HG03108 (cell line): ENCODE measurements at regions not wholly inside any gene's neighbourhood (a gene's known extent, or its start where the extent isn't known, plus 50 kb on each side); places are given as distances from the start of the nearest gene placed in this dataset.
"Not testable (repeated sequence)": the region's sequence is repeated elsewhere in the genome, so short reads cannot be mapped to it uniquely, and the experiment has no call there.

Experiments
- ATAC-seq: cut with Tn5 transposase; IDR thresholded peaks from one replicate; pipeline ENCODE4 v1.9.1; 2021; ENCODE audit warnings: moderate library complexity; ENCODE audit not compliant: unreplicated experiment

DNA sequence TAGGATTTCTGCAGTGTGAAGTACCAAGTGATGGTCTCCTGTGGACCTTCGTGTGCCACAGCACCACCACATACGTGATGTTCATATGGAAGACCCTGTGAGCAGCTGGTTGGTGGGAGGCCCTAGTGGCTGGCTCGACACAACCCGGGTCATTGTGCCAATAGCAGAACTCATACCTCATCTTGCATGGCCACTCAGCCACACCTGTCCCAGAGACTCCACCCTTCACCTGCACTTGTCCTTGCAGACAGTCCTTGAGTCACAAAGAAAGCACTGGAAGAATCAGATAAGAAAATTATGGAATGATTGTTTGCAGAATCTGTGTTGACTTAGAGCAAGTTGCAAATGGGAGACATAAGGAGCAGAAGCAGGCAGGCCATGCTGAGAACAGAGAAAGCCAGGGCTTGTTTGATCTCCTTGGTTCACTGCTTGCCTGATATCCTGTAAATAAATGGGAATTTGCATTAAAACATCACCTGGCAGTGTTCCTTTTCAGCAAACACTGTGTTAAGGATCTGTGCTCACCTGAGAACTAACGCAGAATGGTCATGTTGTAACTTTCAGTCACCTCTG is 307.7 kb downstream of the SIPA1L2 start:
- ATAC-seq: no peak

DNA sequence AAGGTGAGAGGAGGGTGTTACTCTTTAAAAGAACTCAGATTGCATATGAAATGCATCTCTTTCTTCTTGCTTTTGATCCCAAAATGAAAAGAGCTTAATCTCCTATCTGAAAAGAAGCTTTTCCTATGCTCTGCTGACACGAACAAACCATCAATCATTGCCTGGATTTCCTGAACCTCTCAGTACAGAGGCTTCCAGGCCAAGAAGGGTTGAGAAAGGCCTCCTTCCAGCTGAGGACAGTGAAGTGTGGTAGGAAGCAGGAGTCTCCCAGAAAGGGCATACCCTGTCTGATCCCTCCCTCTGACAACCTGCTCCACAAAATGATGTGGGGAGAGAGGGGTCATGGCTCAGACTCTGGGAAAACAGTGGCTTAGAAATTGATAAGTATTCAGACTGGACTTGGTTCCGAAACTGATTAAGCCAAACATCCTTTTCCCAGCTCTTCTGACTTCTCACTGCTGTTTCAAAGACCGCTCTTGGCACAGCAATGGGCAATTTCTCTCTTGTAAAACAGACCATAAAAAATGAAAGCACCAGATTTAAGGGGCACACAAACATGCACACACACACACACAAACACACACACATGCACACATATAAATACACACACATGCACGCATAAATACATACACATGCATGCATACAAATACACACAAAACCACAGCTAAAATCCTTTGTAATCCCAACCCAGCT is 310.3 kb downstream of the SIPA1L2 start:
- no peak for ATAC-seq

DNA sequence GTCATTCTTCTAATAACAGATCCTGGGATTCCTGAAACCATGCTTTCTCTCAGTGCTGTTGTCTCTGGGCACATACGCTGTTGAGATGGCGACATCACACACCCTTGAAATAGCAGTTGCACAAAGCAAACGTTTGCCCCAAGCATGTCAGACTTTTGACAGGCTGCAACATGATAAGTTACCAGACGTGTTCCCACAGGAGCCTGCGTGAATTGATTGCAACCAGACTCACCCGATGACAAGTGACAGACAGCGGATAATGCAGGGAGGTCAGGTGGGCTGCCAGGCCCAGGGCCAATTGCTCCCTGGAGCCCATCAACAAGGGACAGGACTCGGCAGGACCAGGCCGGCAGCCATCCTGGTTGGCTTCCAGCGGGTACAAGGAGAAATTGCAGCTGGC is 310.9 kb downstream of the SIPA1L2 start:
- no peak for ATAC-seq

DNA sequence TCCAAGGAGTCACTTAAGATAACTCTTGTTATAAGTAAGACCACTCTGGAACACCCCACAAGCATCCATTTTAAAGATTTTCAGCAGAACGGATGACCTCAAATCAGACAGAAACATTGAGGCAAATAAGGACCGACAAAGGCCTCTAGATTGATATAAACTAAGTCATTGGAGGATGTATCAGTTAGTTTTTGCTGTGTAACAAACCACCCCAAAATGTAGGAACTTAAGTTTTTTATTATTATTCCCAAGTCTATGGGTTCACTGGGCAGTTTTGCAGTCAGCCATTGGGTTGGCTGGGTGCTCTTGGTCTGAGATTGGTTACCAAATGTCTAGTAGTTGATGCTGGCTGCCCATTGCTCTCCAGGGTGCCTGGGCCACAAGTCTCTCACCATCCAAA is 311.8 kb downstream of the SIPA1L2 start:
- no peak for ATAC-seq

DNA sequence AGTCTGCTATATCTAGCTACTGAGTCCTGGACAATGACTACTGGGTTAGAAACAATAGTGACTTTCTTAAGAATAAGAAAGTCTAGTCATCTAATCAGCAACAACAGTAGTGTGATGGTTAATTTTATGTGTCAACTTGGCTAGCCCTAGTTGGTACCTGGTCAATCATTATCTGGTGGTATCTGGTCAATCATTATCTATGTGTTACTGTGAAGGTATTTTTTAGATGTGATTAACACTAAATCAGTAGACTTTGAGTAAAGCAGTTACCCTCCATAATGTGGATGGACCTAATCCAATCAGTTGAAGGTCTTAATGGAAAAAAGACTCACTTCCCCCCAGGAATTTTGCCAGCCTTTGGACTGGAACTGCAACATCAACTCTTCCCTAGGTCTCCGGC is 312.6 kb downstream of the SIPA1L2 start:
- ATAC-seq: no peak

DNA sequence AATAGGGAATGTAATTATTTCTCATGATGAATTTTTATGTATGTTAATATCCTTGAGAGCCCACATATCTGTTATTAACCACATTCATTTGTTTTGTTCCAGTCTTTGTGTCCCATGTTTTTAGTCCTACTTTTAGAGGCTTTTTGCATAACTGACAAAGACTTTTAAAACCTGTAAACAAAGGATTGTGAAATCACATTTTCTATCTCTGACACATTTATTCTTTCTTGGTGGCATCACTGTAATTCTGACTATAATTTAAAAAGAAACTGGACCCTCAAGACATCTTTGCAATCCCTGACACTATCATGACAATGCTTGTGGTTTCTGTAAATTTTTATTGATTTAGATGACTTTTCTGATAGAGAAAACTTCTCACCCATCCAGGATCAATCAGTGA is 313.1 kb downstream of the SIPA1L2 start:
- no peak for ATAC-seq

DNA sequence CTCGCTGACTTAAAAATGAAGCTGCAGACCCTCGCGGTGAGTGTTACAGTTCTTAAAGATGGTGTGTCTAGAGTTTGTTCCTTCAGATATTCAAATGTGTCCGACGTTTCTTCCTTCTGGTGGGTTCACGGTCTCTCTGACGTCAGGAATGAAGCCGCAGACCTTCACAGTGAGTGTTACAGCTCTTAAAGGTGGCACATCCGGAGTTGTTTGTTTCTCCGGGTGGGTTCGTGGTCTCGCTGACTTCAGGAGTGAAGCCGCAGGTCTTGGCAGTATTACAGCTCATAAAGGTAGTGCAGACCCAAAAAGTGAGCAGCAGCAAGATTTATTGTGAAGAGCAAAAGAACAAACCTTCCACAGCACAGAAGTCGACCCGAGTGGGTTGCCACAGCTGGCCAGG is 316.1 kb downstream of the SIPA1L2 start:
- not testable (repeated sequence) for ATAC-seq

DNA sequence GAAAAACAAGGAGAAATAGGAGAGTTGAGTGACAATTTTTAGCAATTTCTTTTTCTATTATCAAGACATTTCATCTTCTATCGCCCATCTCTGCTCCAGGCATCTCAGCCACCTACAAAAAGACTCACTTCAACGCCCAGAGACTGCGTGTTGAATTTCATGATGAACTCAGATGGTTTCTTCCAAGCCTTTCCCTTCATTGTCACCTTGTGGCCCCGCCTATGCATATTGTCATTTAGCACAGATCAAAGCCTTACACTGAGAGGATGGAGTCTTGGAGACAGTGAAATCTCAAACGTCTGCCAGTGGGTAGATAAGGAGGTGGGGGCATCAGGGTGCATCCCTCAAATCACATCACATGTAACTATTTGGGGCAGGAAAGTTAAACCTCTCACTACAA is 319.4 kb downstream of the SIPA1L2 start:
- ATAC-seq: no peak

DNA sequence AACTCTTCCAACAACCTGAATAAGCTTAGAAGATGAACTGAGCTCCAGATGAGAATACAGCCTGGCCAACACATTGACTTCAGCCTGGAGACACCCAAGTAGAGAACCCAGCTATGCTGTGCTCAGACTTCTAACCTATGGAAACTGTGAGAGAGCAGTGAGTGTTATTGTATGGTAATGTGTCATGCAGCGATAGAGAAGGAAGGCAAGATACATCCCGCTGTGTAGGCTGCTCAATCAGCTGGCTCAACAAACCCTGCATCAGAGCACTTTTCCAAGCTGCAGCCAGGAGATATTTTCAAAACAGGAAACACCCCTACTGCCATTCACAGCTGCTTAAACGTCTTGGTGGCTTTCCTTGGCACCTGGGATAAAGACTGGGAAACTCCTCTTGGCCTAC is 321.3 kb downstream of the SIPA1L2 start:
- no peak for ATAC-seq

DNA sequence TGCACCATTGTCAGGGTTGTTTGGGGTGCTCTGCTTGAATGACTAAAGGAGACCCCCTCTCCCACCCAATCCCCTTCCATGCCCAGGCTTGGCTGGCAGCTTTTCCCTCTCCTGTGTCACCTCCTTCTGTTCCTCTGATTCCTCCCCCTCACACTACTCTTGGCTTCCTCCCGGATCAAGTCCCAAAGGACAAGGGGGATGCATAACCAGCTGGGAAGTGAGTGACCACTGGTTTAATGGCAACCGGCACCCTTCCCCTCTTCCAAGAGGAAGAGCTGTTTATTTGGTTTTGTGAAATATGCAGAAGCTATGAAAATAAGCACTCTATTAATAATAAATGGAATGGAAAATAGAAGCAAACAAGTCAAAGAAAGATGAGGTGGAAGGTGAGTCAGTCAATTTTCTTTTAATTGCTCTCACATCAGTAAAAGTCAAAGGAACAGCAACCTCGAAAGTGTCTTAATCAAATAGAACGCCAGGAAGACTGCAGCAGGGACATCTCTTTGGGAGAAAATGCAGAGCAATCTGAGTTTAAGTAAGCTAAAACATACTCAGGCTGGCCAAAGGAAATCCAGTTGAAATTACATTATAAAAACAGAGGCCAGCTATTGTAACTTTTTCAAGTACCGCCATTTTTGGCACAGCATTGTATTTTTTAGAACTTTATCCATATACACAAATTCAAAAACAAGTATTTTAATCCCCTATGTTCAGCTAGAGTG is 322.5 kb downstream of the SIPA1L2 start:
- no peak for ATAC-seq

DNA sequence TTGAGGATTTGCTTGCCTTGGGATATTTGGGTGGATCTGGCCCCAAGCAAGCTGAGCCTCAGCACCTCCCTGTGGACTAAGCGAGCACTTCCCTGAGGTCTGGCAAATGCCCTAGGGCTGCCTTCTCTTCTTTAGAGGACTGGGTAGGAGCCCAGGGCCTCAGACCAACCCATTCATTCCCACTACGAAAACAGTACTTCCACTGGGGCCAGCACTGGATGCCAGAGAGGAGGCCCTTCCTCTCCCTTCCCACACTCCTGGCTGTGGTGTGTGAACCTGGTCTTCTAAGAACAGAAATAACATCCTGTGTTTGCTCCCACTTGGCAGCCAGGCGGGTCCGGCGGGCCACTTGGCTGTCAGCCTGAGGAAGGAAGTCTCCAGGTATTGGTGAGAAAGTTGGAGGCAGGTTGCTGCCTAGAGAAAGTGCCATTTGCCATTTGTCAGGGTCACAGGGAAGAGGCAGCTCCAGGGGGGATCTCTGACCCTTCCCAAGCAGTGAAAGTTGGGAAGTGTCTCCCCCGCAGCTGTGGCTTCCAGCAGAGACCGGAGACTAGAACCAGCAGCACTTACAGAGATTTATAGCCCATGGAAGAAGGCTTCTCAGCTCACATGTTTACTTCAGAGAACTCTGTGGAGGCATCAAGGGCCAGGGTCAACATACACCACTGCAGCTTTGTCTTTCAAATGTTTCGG is 323.5 kb downstream of the SIPA1L2 start:
- no peak for ATAC-seq

DNA sequence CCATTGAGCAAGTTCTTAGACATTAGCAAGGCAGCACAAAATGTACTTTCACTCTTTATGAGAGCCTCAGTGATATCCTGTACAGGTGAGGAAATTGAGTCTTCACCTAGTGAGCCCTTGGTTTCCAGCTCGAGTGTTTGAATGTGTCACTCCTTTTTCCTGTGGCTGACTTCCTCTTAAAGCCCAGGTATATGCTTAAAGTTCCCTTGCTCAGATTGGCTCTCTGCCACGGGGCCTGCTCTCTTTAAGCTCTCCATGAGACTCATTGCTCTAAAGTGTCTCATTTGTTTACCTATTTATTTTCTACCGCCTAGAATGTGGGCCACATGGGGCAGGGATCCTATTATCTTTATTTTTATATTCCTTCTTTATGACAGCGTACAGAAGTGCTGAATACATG is 324.9 kb downstream of the SIPA1L2 start:
- ATAC-seq: no peak

DNA sequence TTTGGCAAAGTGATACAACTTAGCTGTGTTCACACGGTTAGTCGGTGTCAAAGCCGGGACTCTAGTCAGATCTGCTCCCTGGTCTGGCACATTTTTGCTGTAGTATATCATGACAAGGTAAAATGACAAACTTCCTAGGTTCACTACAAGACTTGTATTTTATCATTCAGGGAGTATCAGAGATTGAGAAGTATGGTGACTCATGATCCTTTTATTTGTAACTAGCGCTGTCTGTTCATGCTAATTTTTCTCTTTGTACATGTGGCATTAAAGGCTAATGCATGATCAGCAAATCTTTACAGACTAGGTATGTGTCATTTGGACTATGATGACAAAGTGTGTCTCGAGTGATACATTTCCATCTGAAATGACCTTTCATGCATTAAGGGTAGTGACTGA is 326.7 kb downstream of the SIPA1L2 start:
- no peak for ATAC-seq

DNA sequence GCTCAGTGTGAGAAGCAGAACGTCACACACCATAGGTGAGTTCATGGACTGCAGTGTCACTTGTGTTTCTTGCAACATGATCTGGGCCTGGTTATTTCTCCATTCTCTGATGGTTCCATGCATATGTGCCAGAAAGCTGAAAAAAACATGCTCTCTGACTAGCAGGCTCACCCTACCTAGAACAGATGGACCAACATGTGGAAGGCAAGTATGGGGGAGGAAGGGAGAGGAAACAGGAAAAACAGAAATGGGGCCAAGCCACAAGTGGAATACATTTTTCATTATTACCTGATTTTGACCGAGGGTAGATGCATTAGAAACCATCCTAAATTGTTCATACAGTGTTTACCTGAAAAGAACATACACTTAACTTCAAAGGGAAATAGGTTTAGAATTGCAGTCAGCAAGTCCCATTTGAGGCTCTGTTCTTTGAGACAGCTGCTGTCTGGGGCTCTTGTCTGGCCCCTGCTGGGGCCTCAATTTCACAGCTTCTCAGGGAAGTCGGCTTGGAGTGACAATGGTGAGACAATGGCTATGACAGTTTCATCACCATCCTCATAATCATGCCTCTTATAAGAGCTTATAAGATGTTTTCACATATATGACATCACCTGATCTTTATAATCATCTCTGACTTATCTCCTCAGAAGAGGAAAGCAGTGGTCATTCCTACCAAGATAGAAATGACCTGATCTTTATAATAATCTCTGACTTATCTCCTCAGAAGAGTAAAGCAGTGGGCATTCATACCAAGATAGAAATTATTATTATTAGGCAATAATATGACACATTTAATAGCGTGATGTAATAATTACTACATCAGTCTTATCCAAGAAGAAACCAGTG is 327.3 kb downstream of the SIPA1L2 start:
- no peak for ATAC-seq

DNA sequence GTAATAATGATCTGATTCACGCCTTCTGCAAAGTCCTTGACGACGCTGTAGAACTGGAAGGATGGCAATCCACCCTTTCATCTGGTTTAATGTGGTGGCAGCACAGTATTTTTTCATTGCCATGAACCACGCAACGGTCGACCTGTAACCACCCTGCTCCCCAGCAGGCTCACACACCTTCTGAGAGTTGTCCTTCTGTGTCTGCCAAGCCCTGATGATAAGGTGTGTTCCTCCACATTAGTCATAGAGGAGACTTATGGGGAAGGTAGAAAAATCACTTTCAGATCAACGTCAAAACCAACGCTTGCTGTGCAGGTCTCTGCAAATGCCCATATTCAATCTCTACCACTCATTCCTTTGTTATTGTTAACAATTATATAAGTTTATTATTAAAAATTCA is 328.7 kb downstream of the SIPA1L2 start:
- no peak for ATAC-seq

DNA sequence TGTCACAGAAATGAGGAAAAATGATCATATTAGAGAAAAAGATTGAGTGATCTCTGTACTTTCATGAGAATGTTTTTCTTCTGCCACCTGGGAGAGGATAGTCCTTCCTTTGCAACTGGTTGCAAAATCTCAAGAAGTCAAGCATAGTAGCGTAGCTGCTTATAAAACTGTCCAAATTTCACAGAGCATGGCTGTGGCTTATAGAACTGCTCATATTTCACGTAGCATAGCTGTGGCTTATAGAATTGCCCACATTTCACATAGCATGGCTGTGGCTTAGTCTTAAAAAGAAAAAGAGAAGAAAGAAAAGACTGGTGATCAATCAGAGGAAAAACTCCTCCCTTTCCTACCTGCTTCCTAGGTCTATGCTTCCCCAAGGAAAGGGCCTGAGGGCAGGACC is 329.5 kb downstream of the SIPA1L2 start:
- no peak for ATAC-seq

DNA sequence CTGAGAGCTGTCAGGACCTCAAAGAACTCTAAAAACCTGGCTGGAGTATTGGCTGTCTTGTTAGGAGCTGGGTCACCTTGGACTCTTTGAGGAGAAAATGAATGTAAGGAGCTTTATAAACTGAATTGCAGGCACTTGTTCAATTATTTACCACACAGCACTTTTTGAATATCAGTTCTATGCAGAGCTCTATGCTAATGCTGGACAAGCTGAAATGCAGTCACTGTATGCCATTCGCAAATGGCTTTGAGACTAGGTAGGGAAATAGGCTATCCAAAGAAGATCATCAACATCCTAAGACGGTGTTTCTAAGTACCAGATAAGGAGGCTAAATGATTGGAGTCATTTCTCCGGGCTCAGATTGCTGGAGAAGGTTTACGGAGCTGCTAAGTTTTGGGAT is 333.5 kb downstream of the SIPA1L2 start:
- no peak for ATAC-seq

DNA sequence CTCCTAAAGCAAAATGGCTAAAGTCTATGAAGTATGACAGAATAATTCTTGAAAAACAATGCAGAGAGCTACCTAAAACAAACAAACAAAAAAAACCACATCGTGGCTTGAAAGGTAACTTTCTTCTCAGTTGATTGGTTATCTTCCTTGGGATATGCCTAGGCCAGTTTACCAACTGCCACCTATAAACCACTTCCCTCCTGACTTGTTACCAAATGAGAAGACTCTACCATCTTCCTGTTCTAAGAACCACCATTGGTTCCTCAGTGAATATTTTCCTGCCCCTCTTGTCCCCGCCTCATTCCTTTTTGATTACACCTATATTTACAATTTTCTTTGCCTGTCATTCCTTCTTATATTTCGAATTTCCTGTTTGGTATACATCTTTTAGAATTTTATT is 336.6 kb downstream of the SIPA1L2 start:
- no peak for ATAC-seq

DNA sequence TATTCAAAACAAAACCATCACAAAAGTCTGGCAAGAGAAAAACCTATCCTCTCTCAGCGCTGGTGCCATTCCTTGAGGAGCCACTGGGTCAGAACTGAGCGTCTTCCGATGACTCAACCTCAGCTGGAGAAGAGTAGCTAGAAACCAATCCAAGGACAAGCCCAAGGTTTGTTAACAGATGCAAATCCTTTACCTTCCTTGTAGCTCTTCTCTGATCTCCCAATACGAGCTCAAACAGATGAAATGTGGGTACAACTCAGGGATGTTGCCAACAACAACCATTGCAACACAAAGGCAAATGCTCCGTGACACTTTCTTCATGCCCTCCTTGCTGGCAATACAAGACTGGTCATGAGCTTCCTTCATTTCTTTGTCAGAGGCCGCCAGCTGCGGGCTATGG is 337.1 kb downstream of the SIPA1L2 start:
- no peak for ATAC-seq

DNA sequence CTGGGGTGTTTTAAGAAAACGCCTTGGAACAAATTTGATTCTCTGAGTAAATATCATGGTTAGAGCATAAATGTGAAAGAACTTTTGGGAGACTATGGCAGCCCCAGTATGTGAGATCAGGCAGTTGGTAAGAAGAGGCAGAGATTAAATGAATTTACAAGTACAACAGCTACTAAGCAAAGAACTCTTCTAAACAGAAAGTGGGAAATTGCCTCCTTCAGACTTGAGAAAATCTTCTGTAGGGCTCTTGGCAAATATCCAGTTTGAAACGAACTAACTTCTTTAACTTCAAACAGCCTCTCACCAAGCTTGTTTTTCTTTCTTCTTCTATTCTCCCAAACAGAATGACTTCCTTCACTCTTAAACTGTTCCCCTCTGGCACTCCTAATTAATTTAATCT is 337.7 kb downstream of the SIPA1L2 start:
- ATAC-seq: no peak

DNA sequence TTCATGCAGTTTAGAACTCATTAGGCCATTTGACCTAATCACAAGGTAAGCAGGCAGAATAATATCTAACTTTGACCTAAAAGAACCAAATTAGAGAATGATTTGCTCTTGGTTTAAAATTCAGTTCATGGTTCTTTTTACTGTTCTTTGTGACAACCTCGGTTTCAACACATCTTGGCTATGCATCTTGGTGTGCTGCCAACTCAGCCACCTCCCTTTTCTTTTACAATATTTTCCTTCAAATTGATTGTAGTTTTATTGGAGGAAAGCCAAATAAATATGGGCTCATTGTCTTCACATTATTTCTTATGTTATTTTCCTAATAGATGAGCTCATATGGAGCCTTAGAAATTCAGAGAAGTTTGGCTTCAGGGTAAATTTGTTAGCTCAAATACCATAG is 338.3 kb downstream of the SIPA1L2 start:
- no peak for ATAC-seq
